C4-2B (cell line): ENCODE measurements at regions not wholly inside any gene's neighbourhood (a gene's known extent, or its start where the extent isn't known, plus 50 kb on each side); places are given as distances from the start of the nearest gene placed in this dataset.

Experiments
- CTCF ChIP-seq: fragments of 450-650 bp; conservative IDR thresholded peaks from 2 replicates; pipeline ENCODE4 v1.5.1; 2017; ENCODE audit warnings: mild to moderate bottlenecking
- ZFX ChIP-seq: fragments of 450-650 bp; IDR thresholded peaks from 2 replicates; pipeline ENCODE4 v1.6.1; 2017

GRCh38 chr5:110225949-110226348 is 500.5 kb downstream of the TMEM232 start:
- TF ChIP-seq CTCF (no peak), ZFX (no peak)
